ENCODE measurements at regions not wholly inside any gene's neighbourhood (a gene's known extent, or its start where the extent isn't known, plus 50 kb on each side); places are given as distances from the start of the nearest gene placed in this dataset.

- no peaks in the 10 kb centered on the region for H3K36me3 Mint-ChIP-seq (ENCODE audit: low read depth)
- H3K4me3 Mint-ChIP-seq: no peak overlapping the region
- DNase-seq: no peak
- no peak overlapping the region for H3K27ac Mint-ChIP-seq
- intact Hi-C loops (cut with micrococcal nuclease): no loop called here
- no peaks in the 10 kb centered on the region for H3K27me3 Mint-ChIP-seq
- H3K9me3 Mint-ChIP-seq: no peaks in the 10 kb centered on the region
- H3K4me1 Mint-ChIP-seq: no peaks in the 10 kb centered on the region
Measured at GRCh38 chr10:9743639-9744038, 1274.0 kb upstream of the CELF2 start.

GRCh38 chr10:9745158-9745557, 1272.5 kb upstream of the CELF2 start:
- no peaks in the 10 kb centered on the region for H3K9me3 Mint-ChIP-seq
- no peak overlapping the region for H3K27ac Mint-ChIP-seq
- H3K4me1 Mint-ChIP-seq: no peaks in the 10 kb centered on the region
- H3K27me3 Mint-ChIP-seq: no peaks in the 10 kb centered on the region
- DNase-seq: no peak
- intact Hi-C loops (cut with micrococcal nuclease): no loop called here
- H3K36me3 Mint-ChIP-seq (ENCODE audit: low read depth): no peaks in the 10 kb centered on the region
- no peak overlapping the region for H3K4me3 Mint-ChIP-seq

DNA sequence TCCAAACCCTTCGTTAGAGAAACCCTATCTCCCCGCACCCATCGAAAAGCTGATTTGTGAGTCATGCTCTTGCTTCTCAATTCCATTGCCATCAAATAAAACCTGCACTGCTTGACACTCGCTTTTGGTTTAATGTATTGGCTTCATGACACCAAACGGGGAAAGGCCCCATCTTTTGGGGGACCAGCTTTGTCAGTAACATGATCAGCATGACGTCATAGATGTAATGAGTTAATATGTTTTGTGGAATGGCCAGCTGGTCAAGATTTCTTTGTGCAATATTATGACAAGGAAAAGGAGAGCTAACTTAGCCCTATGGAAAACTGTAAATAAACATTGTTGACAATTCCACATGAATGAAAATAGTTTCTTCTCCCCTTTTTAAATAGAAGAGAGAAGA, 1260.5 kb upstream of the CELF2 start:
- Mint-ChIP-seq H3K4me1 (no peaks in the 10 kb centered on the region), H3K27me3 (no peaks in the 10 kb centered on the region), H3K4me3 (no peak overlapping the region), H3K36me3 (ENCODE audit: low read depth) (no peaks in the 10 kb centered on the region), H3K9me3 (no peaks in the 10 kb centered on the region), H3K27ac (no peak overlapping the region)
- no peak for DNase-seq
- intact Hi-C loops (cut with micrococcal nuclease): no loop called here

DNA sequence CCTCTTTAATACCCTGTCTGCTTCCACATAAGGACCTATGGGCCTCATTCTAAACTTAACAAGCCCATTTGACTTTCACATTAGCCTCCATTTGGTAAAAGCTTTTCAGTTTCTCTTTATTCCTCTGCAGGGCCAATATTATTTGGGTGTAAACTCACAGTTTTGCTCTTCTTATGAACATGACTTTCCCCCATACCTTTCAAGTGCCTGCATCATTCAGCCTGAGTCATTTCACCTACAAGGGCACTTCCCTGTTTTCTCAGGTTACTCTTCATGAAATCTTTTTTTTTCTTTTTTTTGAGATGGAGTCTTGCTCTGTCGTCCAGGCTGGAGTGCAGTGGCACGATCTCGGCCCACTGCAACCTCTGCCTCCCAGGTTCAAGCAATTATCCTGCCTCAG, 1258.1 kb upstream of the CELF2 start:
- Mint-ChIP-seq H3K9me3 (no peaks in the 10 kb centered on the region), H3K27me3 (no peaks in the 10 kb centered on the region), H3K4me3 (no peak overlapping the region), H3K36me3 (ENCODE audit: low read depth) (no peaks in the 10 kb centered on the region), H3K4me1 (no peaks in the 10 kb centered on the region), H3K27ac (no peak overlapping the region)
- intact Hi-C loops (cut with micrococcal nuclease): no loop called here
- DNase-seq: no peak

- Mint-ChIP-seq H3K27ac (no peak overlapping the region), H3K9me3 (no peaks in the 10 kb centered on the region), H3K36me3 (ENCODE audit: low read depth) (no peaks in the 10 kb centered on the region), H3K27me3 (no peaks in the 10 kb centered on the region), H3K4me3 (no peak overlapping the region), H3K4me1 (no peaks in the 10 kb centered on the region)
- intact Hi-C loops (cut with micrococcal nuclease): no loop called here
- no peak for DNase-seq
Measured at GRCh38 chr10:9762966-9763656, 1254.6 kb upstream of the CELF2 start.

DNA sequence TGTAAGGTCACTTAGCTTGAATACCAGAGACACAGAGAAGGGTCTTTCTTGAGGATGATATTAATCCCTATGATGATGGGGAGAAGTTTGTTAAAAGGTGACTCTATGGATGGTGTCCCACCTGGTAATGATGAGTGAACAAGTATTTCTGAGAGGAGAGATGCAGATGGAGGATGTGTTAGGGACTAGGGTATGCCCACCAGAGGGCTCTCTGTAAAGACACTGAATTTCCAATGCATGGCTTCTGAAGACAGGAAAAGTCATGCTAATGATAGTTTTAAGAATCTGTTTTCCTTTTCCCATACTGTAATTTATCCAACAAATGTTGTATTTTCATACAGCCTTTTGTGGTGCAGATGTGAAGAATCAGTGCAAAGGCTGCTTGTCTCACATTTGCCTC, 1250.9 kb upstream of the CELF2 start:
- no peaks in the 10 kb centered on the region for H3K36me3 Mint-ChIP-seq (ENCODE audit: low read depth)
- H3K4me1 Mint-ChIP-seq: no peaks in the 10 kb centered on the region
- no peaks in the 10 kb centered on the region for H3K9me3 Mint-ChIP-seq
- no peak overlapping the region for H3K4me3 Mint-ChIP-seq
- no peak for DNase-seq
- H3K27me3 Mint-ChIP-seq: no peaks in the 10 kb centered on the region
- no peak overlapping the region for H3K27ac Mint-ChIP-seq
- intact Hi-C loops (cut with micrococcal nuclease): no loop called here

GRCh38 chr10:9781666-9782065, 1236.0 kb upstream of the CELF2 start:
- no peaks in the 10 kb centered on the region for H3K27me3 Mint-ChIP-seq
- H3K4me3 Mint-ChIP-seq: no peak overlapping the region
- H3K4me1 Mint-ChIP-seq: no peaks in the 10 kb centered on the region
- no peaks in the 10 kb centered on the region for H3K36me3 Mint-ChIP-seq (ENCODE audit: low read depth)
- H3K9me3 Mint-ChIP-seq: no peaks in the 10 kb centered on the region
- no peak for DNase-seq
- H3K27ac Mint-ChIP-seq: no peak overlapping the region
- intact Hi-C loops (cut with micrococcal nuclease): no loop called here

- intact Hi-C loops (cut with micrococcal nuclease): no loop called here
- Mint-ChIP-seq H3K9me3 (no peaks in the 10 kb centered on the region), H3K4me3 (no peak overlapping the region), H3K4me1 (no peaks in the 10 kb centered on the region), H3K27ac (no peak overlapping the region), H3K27me3 (no peaks in the 10 kb centered on the region), H3K36me3 (ENCODE audit: low read depth) (no peaks in the 10 kb centered on the region)
- no peak for DNase-seq
Measured at GRCh38 chr10:9786101-9786500, 1231.6 kb upstream of the CELF2 start.

- Mint-ChIP-seq H3K36me3 (ENCODE audit: low read depth) (no peaks in the 10 kb centered on the region), H3K27me3 (no peaks in the 10 kb centered on the region), H3K4me3 (no peak overlapping the region), H3K4me1 (no peaks in the 10 kb centered on the region), H3K27ac (no peak overlapping the region), H3K9me3 (no peaks in the 10 kb centered on the region)
- no peak for DNase-seq
- intact Hi-C loops (cut with micrococcal nuclease): no loop called here
Measured at GRCh38 chr10:9786576-9786975, 1231.1 kb upstream of the CELF2 start.

DNA sequence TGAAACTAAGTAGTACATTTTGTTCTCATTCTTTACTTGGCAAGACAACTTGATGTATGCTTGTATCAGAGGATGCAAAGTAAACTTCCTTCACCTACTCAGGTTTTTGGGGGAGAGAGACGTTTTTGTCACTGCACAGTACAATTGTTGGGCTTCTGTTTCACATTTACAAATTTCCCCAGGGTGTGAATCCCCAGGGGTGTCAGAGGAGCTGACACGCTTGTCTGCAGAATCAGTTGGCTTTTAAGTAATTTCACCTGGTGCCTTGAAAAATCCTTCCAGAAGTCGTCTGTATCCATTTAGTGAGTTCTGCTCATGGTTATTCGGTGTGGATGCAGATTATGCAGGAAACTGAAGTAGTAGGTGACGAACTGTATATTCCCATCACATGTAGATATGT, 1227.7 kb upstream of the CELF2 start:
- H3K36me3 Mint-ChIP-seq (ENCODE audit: low read depth): no peaks in the 10 kb centered on the region
- H3K4me3 Mint-ChIP-seq: no peak overlapping the region
- DNase-seq: no peak
- no peak overlapping the region for H3K27ac Mint-ChIP-seq
- no peaks in the 10 kb centered on the region for H3K4me1 Mint-ChIP-seq
- no peaks in the 10 kb centered on the region for H3K9me3 Mint-ChIP-seq
- H3K27me3 Mint-ChIP-seq: no peaks in the 10 kb centered on the region
- intact Hi-C loops (cut with micrococcal nuclease): no loop called here

DNA sequence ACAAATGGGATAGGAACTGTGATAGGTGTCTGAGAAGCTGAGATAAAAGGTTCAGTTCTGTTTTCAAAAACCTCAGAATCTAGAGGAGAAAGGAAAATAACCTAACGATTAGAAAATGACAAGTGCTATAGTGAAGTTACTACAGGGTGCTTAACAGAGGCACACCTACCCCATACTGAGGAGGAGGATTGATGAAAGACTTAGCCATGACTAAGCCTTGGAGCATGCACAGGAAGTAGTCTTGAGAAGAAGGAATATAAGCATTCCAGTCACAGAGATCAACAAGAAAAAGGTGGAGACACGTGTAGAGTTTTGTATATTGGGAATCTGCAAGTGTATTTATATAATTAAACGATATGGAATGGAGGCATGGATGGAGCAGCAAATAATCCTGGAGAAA, 1225.5 kb upstream of the CELF2 start:
- Mint-ChIP-seq H3K27me3 (no peaks in the 10 kb centered on the region), H3K36me3 (ENCODE audit: low read depth) (no peaks in the 10 kb centered on the region), H3K27ac (no peak overlapping the region), H3K4me1 (no peaks in the 10 kb centered on the region), H3K4me3 (no peak overlapping the region), H3K9me3 (no peaks in the 10 kb centered on the region)
- intact Hi-C loops (cut with micrococcal nuclease): no loop called here
- DNase-seq: no peak

DNA sequence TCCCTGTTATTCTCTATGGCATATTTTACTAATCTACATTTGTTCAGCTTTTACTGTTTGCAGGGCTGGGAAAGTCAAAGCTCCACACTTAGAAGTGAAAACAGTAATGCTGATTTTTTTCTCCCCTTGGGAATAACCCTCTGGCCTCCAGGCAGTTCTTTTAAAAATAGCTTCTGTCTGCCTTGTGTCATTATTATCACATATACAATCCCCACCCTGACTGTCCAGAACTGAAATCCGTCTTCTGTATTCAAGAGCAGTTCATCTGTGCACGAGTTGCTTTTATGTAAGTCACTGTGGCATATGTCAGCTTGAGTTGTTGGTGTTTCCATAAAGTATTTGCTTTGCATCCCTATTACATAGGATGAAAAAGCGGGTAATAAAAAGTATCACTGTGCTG, 1221.1 kb upstream of the CELF2 start:
- Mint-ChIP-seq H3K36me3 (ENCODE audit: low read depth) (no peaks in the 10 kb centered on the region), H3K4me3 (no peak overlapping the region), H3K4me1 (no peaks in the 10 kb centered on the region), H3K27ac (no peak overlapping the region), H3K9me3 (no peaks in the 10 kb centered on the region), H3K27me3 (no peaks in the 10 kb centered on the region)
- intact Hi-C loops (cut with micrococcal nuclease): no loop called here
- no peak for DNase-seq

GRCh38 chr10:9800011-9800410, 1217.7 kb upstream of the CELF2 start:
- H3K9me3 Mint-ChIP-seq: no peaks in the 10 kb centered on the region
- H3K27ac Mint-ChIP-seq: no peak overlapping the region
- no peak for DNase-seq
- intact Hi-C loops (cut with micrococcal nuclease): no loop called here
- no peaks in the 10 kb centered on the region for H3K4me1 Mint-ChIP-seq
- no peaks in the 10 kb centered on the region for H3K27me3 Mint-ChIP-seq
- no peak overlapping the region for H3K4me3 Mint-ChIP-seq
- no peaks in the 10 kb centered on the region for H3K36me3 Mint-ChIP-seq (ENCODE audit: low read depth)

- no peaks in the 10 kb centered on the region for H3K4me1 Mint-ChIP-seq
- H3K27me3 Mint-ChIP-seq: no peaks in the 10 kb centered on the region
- no peak overlapping the region for H3K27ac Mint-ChIP-seq
- no peak overlapping the region for H3K4me3 Mint-ChIP-seq
- no peaks in the 10 kb centered on the region for H3K9me3 Mint-ChIP-seq
- intact Hi-C loops (cut with micrococcal nuclease): no loop called here
- no peaks in the 10 kb centered on the region for H3K36me3 Mint-ChIP-seq (ENCODE audit: low read depth)
- DNase-seq: no peak
Measured at GRCh38 chr10:9800571-9800970, 1217.1 kb upstream of the CELF2 start.

- intact Hi-C loops (cut with micrococcal nuclease): no loop called here
- H3K4me1 Mint-ChIP-seq: no peaks in the 10 kb centered on the region
- no peak for DNase-seq
- H3K9me3 Mint-ChIP-seq: no peaks in the 10 kb centered on the region
- no peak overlapping the region for H3K27ac Mint-ChIP-seq
- H3K36me3 Mint-ChIP-seq (ENCODE audit: low read depth): no peaks in the 10 kb centered on the region
- H3K4me3 Mint-ChIP-seq: no peak overlapping the region
- no peaks in the 10 kb centered on the region for H3K27me3 Mint-ChIP-seq
Measured at GRCh38 chr10:9807846-9808245, 1209.8 kb upstream of the CELF2 start.

All from activated CD4-positive, alpha-beta T cell treated with anti-CD3 and anti-CD28 coated beads, Interleukin-2, amount 10 ng/mL, durations not matched to agents 24 days and 14 days (primary cell).